ENCODE measurements at regions not wholly inside any gene's neighbourhood (a gene's known extent, or its start where the extent isn't known, plus 50 kb on each side); places are given as distances from the start of the nearest gene placed in this dataset.
A peak's percentile ranks its signal among the peaks of the same experiment; 100 is the strongest.

GRCh38 chr16:63346000-63346399 is 1309.8 kb upstream of the CDH8 start:
- intact Hi-C loops (cut with DNase I), result no loop called here
- H3K4me1 ChIP-seq (ENCODE audit: control insufficient read depth, insufficient read depth, low read length), result no peaks in the 10 kb centered on the region

GRCh38 chr16:63337264-63337663 is 1301.0 kb upstream of the CDH8 start:
- WGBS, result 75% methylated on average over 1 of the region's 1 CpG
- Histone ChIP-seq H3K4me3 (ENCODE audit: low read length) (no peak overlapping the region), H3K9me3 (ENCODE audit: control insufficient read depth, low read length) (no peaks in the 10 kb centered on the region), H3K27ac (ENCODE audit: low read length) (no peak overlapping the region), H3K27me3 (ENCODE audit: control insufficient read depth, insufficient read depth) (no peaks in the 10 kb centered on the region), H3K4me1 (ENCODE audit: control insufficient read depth, insufficient read depth, low read length) (no peaks in the 10 kb centered on the region)
- DNase-seq, result no peak
- ATAC-seq, result no peak
- intact Hi-C loops (cut with DNase I), result no loop called here

More at GRCh38 chr16:63346000-63346399, 1309.8 kb upstream of the CDH8 start:
- Histone ChIP-seq H3K27me3 (ENCODE audit: control insufficient read depth, insufficient read depth) (no peaks in the 10 kb centered on the region), H3K9me3 (ENCODE audit: control insufficient read depth, low read length) (no peaks in the 10 kb centered on the region), H3K4me3 (ENCODE audit: low read length) (no peak overlapping the region), H3K27ac (ENCODE audit: low read length) (no peak overlapping the region)
- ATAC-seq, result no peak
- WGBS, result 75% methylated on average over 3 of the region's 3 CpGs
- DNase-seq, result no peak

GRCh38 chr16:63331111-63331510 is 1294.9 kb upstream of the CDH8 start:
- H3K4me1 ChIP-seq (ENCODE audit: control insufficient read depth, insufficient read depth, low read length), result no peaks in the 10 kb centered on the region
- no peak for DNase-seq
- no peaks in the 10 kb centered on the region for H3K27me3 ChIP-seq (ENCODE audit: control insufficient read depth, insufficient read depth)
- H3K9me3 ChIP-seq (ENCODE audit: control insufficient read depth, low read length), result no peaks in the 10 kb centered on the region
- H3K4me3 ChIP-seq (ENCODE audit: low read length), result no peak overlapping the region
- ATAC-seq, result no peak
- intact Hi-C loops (cut with DNase I), result no loop called here
- no peak overlapping the region for H3K27ac ChIP-seq (ENCODE audit: low read length)
- 62% methylated on average over 3 of the region's 3 CpGs for WGBS

GRCh38 chr16:63326736-63327339 is 1290.6 kb upstream of the CDH8 start:
- no peaks in the 10 kb centered on the region for H3K4me1 ChIP-seq (ENCODE audit: control insufficient read depth, insufficient read depth, low read length)
- intact Hi-C loops (cut with DNase I), result no loop called here
- H3K27me3 ChIP-seq (ENCODE audit: control insufficient read depth, insufficient read depth), result no peaks in the 10 kb centered on the region
- ATAC-seq, result no peak
- no peak overlapping the region for H3K27ac ChIP-seq (ENCODE audit: low read length)
- no peaks in the 10 kb centered on the region for H3K9me3 ChIP-seq (ENCODE audit: control insufficient read depth, low read length)
- no peak overlapping the region for H3K4me3 ChIP-seq (ENCODE audit: low read length)
- WGBS, result 80% methylated on average over 3 of the region's 3 CpGs
- no peak for DNase-seq

GRCh38 chr16:63323722-63324705 is 1287.8 kb upstream of the CDH8 start:
- Histone ChIP-seq H3K27me3 (ENCODE audit: control insufficient read depth, insufficient read depth) (no peaks in the 10 kb centered on the region), H3K27ac (ENCODE audit: low read length) (no peak overlapping the region), H3K9me3 (ENCODE audit: control insufficient read depth, low read length) (no peaks in the 10 kb centered on the region), H3K4me3 (ENCODE audit: low read length) (no peak overlapping the region), H3K4me1 (ENCODE audit: control insufficient read depth, insufficient read depth, low read length) (no peaks in the 10 kb centered on the region)
- DNase-seq (no peak), ATAC-seq (no peak)
- intact Hi-C loops (cut with DNase I), result no loop called here
- 43% methylated on average over 5 of the region's 5 CpGs for WGBS

GRCh38 chr16:63323055-63323454 is 1286.8 kb upstream of the CDH8 start:
- Histone ChIP-seq H3K9me3 (ENCODE audit: control insufficient read depth, low read length) (no peaks in the 10 kb centered on the region), H3K4me1 (ENCODE audit: control insufficient read depth, insufficient read depth, low read length) (no peaks in the 10 kb centered on the region), H3K27ac (ENCODE audit: low read length) (no peak overlapping the region), H3K27me3 (ENCODE audit: control insufficient read depth, insufficient read depth) (no peaks in the 10 kb centered on the region), H3K4me3 (ENCODE audit: low read length) (no peak overlapping the region)
- DNase-seq (no peak), ATAC-seq (no peak)
- intact Hi-C loops (cut with DNase I), result no loop called here
- WGBS, result 56% methylated on average over 1 of the region's 1 CpG

- no peak for DNase-seq
- Histone ChIP-seq H3K4me3 (ENCODE audit: low read length) (no peak overlapping the region), H3K9me3 (ENCODE audit: control insufficient read depth, low read length) (no peaks in the 10 kb centered on the region), H3K27me3 (ENCODE audit: control insufficient read depth, insufficient read depth) (no peaks in the 10 kb centered on the region), H3K4me1 (ENCODE audit: control insufficient read depth, insufficient read depth, low read length) (peaks cover 2% of the 10 kb centered on the region), H3K27ac (ENCODE audit: low read length) (no peak overlapping the region)
- 71% methylated on average over 1 of the region's 1 CpG for WGBS
- intact Hi-C loops (cut with DNase I), result no loop called here
- peak in 1 of 2 donors; percentile 24 for ATAC-seq
Observed at GRCh38 chr16:63315229-63315628, 1279.0 kb upstream of the CDH8 start.

- Histone ChIP-seq H3K9me3 (ENCODE audit: control insufficient read depth, low read length) (no peaks in the 10 kb centered on the region), H3K27ac (ENCODE audit: low read length) (no peak overlapping the region), H3K4me3 (ENCODE audit: low read length) (no peak overlapping the region), H3K27me3 (ENCODE audit: control insufficient read depth, insufficient read depth) (no peaks in the 10 kb centered on the region), H3K4me1 (ENCODE audit: control insufficient read depth, insufficient read depth, low read length) (peaks cover 2% of the 10 kb centered on the region)
- DNase-seq, result no peak
- 18% methylated on average over 1 of the region's 1 CpG for WGBS
- ATAC-seq, result peak in 1 of 2 donors; percentile 29
- intact Hi-C loops (cut with DNase I), result no loop called here
Observed at GRCh38 chr16:63312346-63312745, 1276.1 kb upstream of the CDH8 start.

GRCh38 chr16:63311313-63311712 is 1275.1 kb upstream of the CDH8 start:
- H3K27ac ChIP-seq (ENCODE audit: low read length), result no peak overlapping the region
- H3K9me3 ChIP-seq (ENCODE audit: control insufficient read depth, low read length), result no peaks in the 10 kb centered on the region
- intact Hi-C loops (cut with DNase I), result no loop called here
- no peak for ATAC-seq
- H3K4me3 ChIP-seq (ENCODE audit: low read length), result no peak overlapping the region
- WGBS, result 54% methylated on average over 3 of the region's 3 CpGs
- peaks cover 2% of the 10 kb centered on the region for H3K4me1 ChIP-seq (ENCODE audit: control insufficient read depth, insufficient read depth, low read length)
- H3K27me3 ChIP-seq (ENCODE audit: control insufficient read depth, insufficient read depth), result no peaks in the 10 kb centered on the region
- no peak for DNase-seq

GRCh38 chr16:63302811-63303210 is 1266.6 kb upstream of the CDH8 start:
- Histone ChIP-seq H3K4me3 (ENCODE audit: low read length) (no peak overlapping the region), H3K27me3 (ENCODE audit: control insufficient read depth, insufficient read depth) (no peaks in the 10 kb centered on the region), H3K4me1 (ENCODE audit: control insufficient read depth, insufficient read depth, low read length) (no peaks in the 10 kb centered on the region), H3K9me3 (ENCODE audit: control insufficient read depth, low read length) (no peaks in the 10 kb centered on the region), H3K27ac (ENCODE audit: low read length) (no peak overlapping the region)
- no peak for DNase-seq
- WGBS, result 34% methylated on average over 2 of the region's 2 CpGs
- no peak for ATAC-seq
- intact Hi-C loops (cut with DNase I), result no loop called here

- 48% methylated on average over 1 of the region's 1 CpG for WGBS
- DNase-seq (no peak), ATAC-seq (no peak)
- intact Hi-C loops (cut with DNase I), result no loop called here
- Histone ChIP-seq H3K4me1 (ENCODE audit: control insufficient read depth, insufficient read depth, low read length) (no peaks in the 10 kb centered on the region), H3K27me3 (ENCODE audit: control insufficient read depth, insufficient read depth) (no peaks in the 10 kb centered on the region), H3K4me3 (ENCODE audit: low read length) (no peak overlapping the region), H3K9me3 (ENCODE audit: control insufficient read depth, low read length) (no peaks in the 10 kb centered on the region), H3K27ac (ENCODE audit: low read length) (no peak overlapping the region)
Observed at GRCh38 chr16:63301349-63301748, 1265.1 kb upstream of the CDH8 start.

Measured in right cardiac atrium (tissue), 5 donors.